OCI-LY7 (cell line): ENCODE measurements at regions not wholly inside any gene's neighbourhood (a gene's known extent, or its start where the extent isn't known, plus 50 kb on each side); places are given as distances from the start of the nearest gene placed in this dataset.
A peak's percentile ranks its signal among the peaks of the same experiment; 100 is the strongest.
"Not testable (repeated sequence)": the region's sequence is repeated elsewhere in the genome, so short reads cannot be mapped to it uniquely, and the experiment has no call there.

Experiments
- BruUV-seq: library from RNA; stranded (reverse); fragments of 400-500 nt; replicated peaks from 2 replicates; lab custom pipeline; 2021; lab: Mats Ljungman, UMichigan
- CTCF ChIA-PET: fragments of 300-600 bp; sonication (Branson Sonifier 250); formaldehyde crosslinking; loops from one replicate; lab custom pipeline; 2022; ENCODE audit warnings: antibody characterized with exemption; ENCODE audit not compliant: unreplicated experiment; lab: Charles Lee
- POLR2A ChIA-PET: fragments of 300-600 bp; sonication (Branson Sonifier 250); formaldehyde crosslinking; loops from one replicate; lab custom pipeline; 2022; ENCODE audit warnings: antibody characterized with exemption; lab: Charles Lee
- DNase-seq: peaks from one replicate; pipeline ENCODE4 v3.0.0-alpha.2; 2015; ENCODE audit warnings: low spot score
- H2AFZ ChIP-seq: fragments of 200-600 bp; sonication (generic), shearing (Covaris generic); 2 replicates; pipeline ENCODE4 v1.6.1; 2014; ENCODE audit warnings: mild to moderate bottlenecking, antibody characterized with exemption, low read length, moderate library complexity
- H3K27ac ChIP-seq: fragments of 200-600 bp; sonication (generic); 2 replicates; pipeline ENCODE4 v1.5.1; 2014; ENCODE audit warnings: mixed run types, low read depth, mild to moderate bottlenecking, moderate library complexity, low read length, inconsistent platforms; ENCODE audit not compliant: poor library complexity, severe bottlenecking
- H3K36me3 ChIP-seq: fragments of 200-600 bp; sonication (generic); 2 replicates; pipeline ENCODE4 v1.6.1; 2014; ENCODE audit warnings: mild to moderate bottlenecking, antibody characterized with exemption, low read length, moderate library complexity, mixed read lengths; ENCODE audit not compliant: insufficient read depth
- H3K4me1 ChIP-seq: fragments of 200-600 bp; sonication (generic); 2 replicates; pipeline ENCODE4 v1.5.1; 2014; ENCODE audit warnings: mild to moderate bottlenecking, low read length; ENCODE audit not compliant: insufficient read depth, poor library complexity, severe bottlenecking
- H3K4me2 ChIP-seq: fragments of 200-600 bp; sonication (generic); 2 replicates; pipeline ENCODE4 v1.6.1; 2014; ENCODE audit warnings: mild to moderate bottlenecking, low read length
- H3K4me3 ChIP-seq: fragments of 200-600 bp; sonication (generic); 2 replicates; pipeline ENCODE4 v1.5.1; 2014; ENCODE audit warnings: mild to moderate bottlenecking, low read depth, low read length; ENCODE audit not compliant: poor library complexity, severe bottlenecking
- H3K79me2 ChIP-seq: fragments of 200-600 bp; sonication (generic); 2 replicates; pipeline ENCODE4 v1.6.1; 2016; ENCODE audit warnings: low read depth, mild to moderate bottlenecking, low read length, moderate library complexity, mixed read lengths; ENCODE audit not compliant: insufficient read depth
- H3K9me2 ChIP-seq: fragments of 200-600 bp; sonication (generic); 2 replicates; pipeline ENCODE4 v1.6.1; 2016; ENCODE audit warnings: mild to moderate bottlenecking, low read length, mixed read lengths; ENCODE audit not compliant: insufficient read depth
- H3K9me3 ChIP-seq: fragments of 200-600 bp; sonication (generic); 2 replicates; pipeline ENCODE4 v1.6.1; 2014; ENCODE audit warnings: mild to moderate bottlenecking, mixed run types, low read length, mixed read lengths
- H4K20me1 ChIP-seq: fragments of 200-600 bp; sonication (generic); 2 replicates; pipeline ENCODE4 v1.6.1; 2014; ENCODE audit warnings: mild to moderate bottlenecking, antibody characterized with exemption, low read length, moderate library complexity, mixed read lengths; ENCODE audit not compliant: insufficient read depth
- CTCF ChIP-seq: fragments of 200-600 bp; sonication (generic); conservative IDR thresholded peaks from 2 replicates; pipeline ENCODE4 v1.5.1; 2014; ENCODE audit warnings: mild to moderate bottlenecking, antibody characterized with exemption, low read length, moderate library complexity, mixed read lengths
- intact Hi-C: fragments of 100-400 bp; cut with micrococcal nuclease; formaldehyde crosslinking; loops from one replicate; pipeline ENCODE4 v1.10.0; 2022; ENCODE audit not compliant: unreplicated experiment

GRCh38 chr11:67911211-67911610 lies 92.7 kb downstream of the UNC93B1 start:
- DNase-seq, H3K79me2 ChIP-seq, H3K4me2 ChIP-seq, H4K20me1 ChIP-seq, H3K27ac ChIP-seq, H3K9me3 ChIP-seq, POLR2A ChIA-PET, H3K9me2 ChIP-seq, BruUV-seq, H3K4me1 ChIP-seq, H3K36me3 ChIP-seq, H2AFZ ChIP-seq, H3K4me3 ChIP-seq, CTCF ChIA-PET, intact Hi-C loops: not testable (repeated sequence)
- peak; percentile 28; the same call in 1 of the 2 replicates for TF ChIP-seq CTCF

- intact Hi-C loops, H3K4me2 ChIP-seq, DNase-seq, H3K4me1 ChIP-seq, H3K36me3 ChIP-seq, H3K27ac ChIP-seq, H4K20me1 ChIP-seq, BruUV-seq, H3K9me3 ChIP-seq, H3K79me2 ChIP-seq, POLR2A ChIA-PET, H3K9me2 ChIP-seq, H2AFZ ChIP-seq, CTCF ChIA-PET, H3K4me3 ChIP-seq: not testable (repeated sequence)
Measured at GRCh38 chr11:67910803-67911202, 93.1 kb downstream of the UNC93B1 start.

GRCh38 chr11:67906969-67907368 lies 96.9 kb downstream of the UNC93B1 start:
- H3K79me2 ChIP-seq, H3K36me3 ChIP-seq, H4K20me1 ChIP-seq, CTCF ChIA-PET, BruUV-seq, H3K4me1 ChIP-seq, H3K9me3 ChIP-seq, intact Hi-C loops, H3K4me2 ChIP-seq, H2AFZ ChIP-seq, POLR2A ChIA-PET, H3K27ac ChIP-seq, H3K4me3 ChIP-seq, DNase-seq, H3K9me2 ChIP-seq: not testable (repeated sequence)

DNA sequence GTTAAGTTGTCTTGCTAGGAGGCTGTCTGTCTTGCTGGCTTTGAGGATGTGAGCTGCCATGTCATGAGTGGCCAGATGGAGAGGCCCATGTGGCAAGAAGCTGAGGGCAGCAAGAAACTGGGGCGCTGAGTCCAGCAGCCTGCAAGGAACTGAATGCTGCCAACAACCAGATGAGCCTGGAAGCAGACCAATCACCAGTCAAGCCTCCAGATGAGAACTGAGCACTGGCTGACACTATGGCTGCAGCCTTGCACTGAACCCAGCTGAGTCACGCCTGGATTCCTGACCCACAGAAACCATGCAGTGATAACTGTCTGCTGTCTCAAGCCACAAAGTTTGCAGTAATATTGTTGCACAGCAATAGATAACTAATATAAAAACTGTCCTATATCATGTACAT lies 104.4 kb downstream of the UNC93B1 start:
- H3K9me3 ChIP-seq, H3K9me2 ChIP-seq, BruUV-seq, H3K4me3 ChIP-seq, H4K20me1 ChIP-seq, H2AFZ ChIP-seq, H3K4me1 ChIP-seq, H3K4me2 ChIP-seq, H3K36me3 ChIP-seq, H3K27ac ChIP-seq, intact Hi-C loops, H3K79me2 ChIP-seq, POLR2A ChIA-PET, CTCF ChIA-PET, DNase-seq: not testable (repeated sequence)

- H4K20me1 ChIP-seq, H3K79me2 ChIP-seq, DNase-seq, H3K4me2 ChIP-seq, H3K4me1 ChIP-seq, intact Hi-C loops, H3K9me2 ChIP-seq, H3K27ac ChIP-seq, CTCF ChIA-PET, POLR2A ChIA-PET, H3K9me3 ChIP-seq, BruUV-seq, H2AFZ ChIP-seq, H3K36me3 ChIP-seq, H3K4me3 ChIP-seq: not testable (repeated sequence)
Measured at GRCh38 chr11:67893487-67893886, 110.4 kb downstream of the UNC93B1 start.

GRCh38 chr11:67889646-67890045 lies 114.3 kb downstream of the UNC93B1 start:
- BruUV-seq, H3K9me2 ChIP-seq, H3K27ac ChIP-seq, H2AFZ ChIP-seq, H3K36me3 ChIP-seq, H3K4me3 ChIP-seq, CTCF ChIA-PET, H3K79me2 ChIP-seq, intact Hi-C loops, POLR2A ChIA-PET, H3K9me3 ChIP-seq, H4K20me1 ChIP-seq, H3K4me2 ChIP-seq, H3K4me1 ChIP-seq, DNase-seq: not testable (repeated sequence)
